K562 (cell line): ENCODE measurements at regions not wholly inside any gene's neighbourhood (a gene's known extent, or its start where the extent isn't known, plus 50 kb on each side); places are given as distances from the start of the nearest gene placed in this dataset.
A peak's percentile ranks its signal among the peaks of the same experiment; 100 is the strongest.

Experiments used
- BDP1 ChIP-seq: IDR thresholded peaks from 3 replicates; pipeline ENCODE4 v1.6.1; 2011; ENCODE audit not compliant: insufficient read length, insufficient read depth
- KAT8 ChIP-seq: fragments of 450-650 bp; IDR thresholded peaks from 2 replicates; pipeline ENCODE4 v1.6.1; 2016; ENCODE audit warnings: low read depth, mild to moderate bottlenecking
- LARP7 ChIP-seq: fragments of 450-650 bp; IDR thresholded peaks from 2 replicates; pipeline ENCODE4 v1.6.1; 2016
- NCOR1 ChIP-seq: fragments of 450-650 bp; IDR thresholded peaks from 2 replicates; pipeline ENCODE4 v1.6.1; 2016; ENCODE audit warnings: mild to moderate bottlenecking, moderate library complexity
- NFRKB ChIP-seq: fragments of 450-650 bp; IDR thresholded peaks from 2 replicates; pipeline ENCODE4 v1.6.1; 2016; ENCODE audit warnings: low read depth
- NKRF ChIP-seq: fragments of 450-650 bp; IDR thresholded peaks from 2 replicates; pipeline ENCODE4 v1.6.1; 2016; ENCODE audit warnings: borderline replicate concordance
- PRPF4 ChIP-seq: fragments of 200-400 bp; formaldehyde crosslinking; IDR thresholded peaks from one replicate; pipeline ENCODE4 v1.6.1; 2017; ENCODE audit warnings: low read length, low read depth, mild to moderate bottlenecking; ENCODE audit not compliant: insufficient read depth, poor library complexity, severe bottlenecking
- SLC30A9 ChIP-seq: fragments of 250-450 bp; sonication (Bioruptor Pico); IDR thresholded peaks from 2 replicates; pipeline ENCODE4 v1.8.0; 2022; ENCODE audit warnings: mild to moderate bottlenecking, moderate library complexity
- TFAM ChIP-seq: fragments of 250-450 bp; sonication (Bioruptor Pico); conservative IDR thresholded peaks from 2 replicates; pipeline ENCODE4 v1.5.0; 2021; ENCODE audit warnings: mild to moderate bottlenecking, moderate library complexity
- XRCC3 ChIP-seq: fragments of 450-650 bp; IDR thresholded peaks from 2 replicates; pipeline ENCODE4 v1.6.1; 2017; ENCODE audit warnings: mild to moderate bottlenecking, moderate library complexity
- ZBED1 ChIP-seq: IDR thresholded peaks from 2 replicates; pipeline ENCODE4 v1.6.1; 2014
- ZBTB33 ChIP-seq: sonication (generic); formaldehyde crosslinking; IDR thresholded peaks from 2 replicates; pipeline ENCODE4 v1.8.1; 2023; ENCODE audit warnings: mild to moderate bottlenecking, missing genetic modification reagents
- ZKSCAN3 ChIP-seq: fragments of 250-450 bp; sonication (Bioruptor Pico); IDR thresholded peaks from 2 replicates; pipeline ENCODE4 v1.4.0; 2020
- ZNF444 ChIP-seq: fragments of 250-450 bp; sonication (Bioruptor Pico); IDR thresholded peaks from 2 replicates; pipeline ENCODE4 v1.4.0; 2020; ENCODE audit warnings: mild to moderate bottlenecking, moderate library complexity
- TF ChIP-seq, protein P1 (sequence below): IDR thresholded peaks from 2 replicates; pipeline ENCODE4 v1.6.1; 2012; ENCODE audit warnings: low read depth, low read length, improper control_type of control experiment, borderline replicate concordance
- TF ChIP-seq, protein P2 (sequence below), 2 experiments: fragments of 450-650 bp; IDR thresholded peaks; 2 replicates each; pipeline ENCODE4 v1.6.1; 2016
- TF ChIP-seq, protein P3 (sequence below): fragments of 450-650 bp; IDR thresholded peaks from 2 replicates; pipeline ENCODE4 v1.6.1; 2016; ENCODE audit warnings: low read depth, mild to moderate bottlenecking, moderate library complexity
- TF ChIP-seq, protein P4 (sequence below): fragments of 450-650 bp; IDR thresholded peaks from 2 replicates; pipeline ENCODE4 v1.6.1; 2017; ENCODE audit warnings: mild to moderate bottlenecking, moderate library complexity
- TF ChIP-seq, protein P5 (sequence below): fragments of 250-450 bp; sonication (Bioruptor Pico); IDR thresholded peaks from 2 replicates; pipeline ENCODE4 v1.8.0; 2021; ENCODE audit warnings: mild to moderate bottlenecking, moderate library complexity

- TF ChIP-seq NKRF (no peak), ZNF444 (no peak), LARP7 (no peak), ZBED1 (no peak), PRPF4 (no peak), SLC30A9 (CRISPR knock-in tag) (no peak), NCOR1 (peak; percentile 75), NFRKB (no peak), ZBTB33 (CRISPR knock-in tag) (no peak), TFAM (CRISPR knock-in tag) (no peak), BDP1 (no peak), XRCC3 (no peak), KAT8 (no peak), ZKSCAN3 (CRISPR knock-in tag) (no peak)
- TF ChIP-seq, protein P1, sequence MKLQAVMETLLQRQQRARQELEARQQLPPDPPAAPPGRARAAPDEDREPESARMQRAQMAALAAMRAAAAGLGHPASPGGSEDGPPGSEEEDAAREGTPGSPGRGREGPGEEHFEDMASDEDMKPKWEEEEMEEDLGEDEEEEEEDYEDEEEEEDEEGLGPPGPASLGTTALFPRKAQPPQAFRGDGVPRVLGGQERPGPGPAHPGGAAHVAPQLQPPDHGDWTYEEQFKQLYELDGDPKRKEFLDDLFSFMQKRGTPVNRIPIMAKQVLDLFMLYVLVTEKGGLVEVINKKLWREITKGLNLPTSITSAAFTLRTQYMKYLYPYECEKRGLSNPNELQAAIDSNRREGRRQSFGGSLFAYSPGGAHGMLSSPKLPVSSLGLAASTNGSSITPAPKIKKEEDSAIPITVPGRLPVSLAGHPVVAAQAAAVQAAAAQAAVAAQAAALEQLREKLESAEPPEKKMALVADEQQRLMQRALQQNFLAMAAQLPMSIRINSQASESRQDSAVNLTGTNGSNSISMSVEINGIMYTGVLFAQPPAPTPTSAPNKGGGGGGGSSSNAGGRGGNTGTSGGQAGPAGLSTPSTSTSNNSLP = no peak
- TF ChIP-seq, protein P2, sequence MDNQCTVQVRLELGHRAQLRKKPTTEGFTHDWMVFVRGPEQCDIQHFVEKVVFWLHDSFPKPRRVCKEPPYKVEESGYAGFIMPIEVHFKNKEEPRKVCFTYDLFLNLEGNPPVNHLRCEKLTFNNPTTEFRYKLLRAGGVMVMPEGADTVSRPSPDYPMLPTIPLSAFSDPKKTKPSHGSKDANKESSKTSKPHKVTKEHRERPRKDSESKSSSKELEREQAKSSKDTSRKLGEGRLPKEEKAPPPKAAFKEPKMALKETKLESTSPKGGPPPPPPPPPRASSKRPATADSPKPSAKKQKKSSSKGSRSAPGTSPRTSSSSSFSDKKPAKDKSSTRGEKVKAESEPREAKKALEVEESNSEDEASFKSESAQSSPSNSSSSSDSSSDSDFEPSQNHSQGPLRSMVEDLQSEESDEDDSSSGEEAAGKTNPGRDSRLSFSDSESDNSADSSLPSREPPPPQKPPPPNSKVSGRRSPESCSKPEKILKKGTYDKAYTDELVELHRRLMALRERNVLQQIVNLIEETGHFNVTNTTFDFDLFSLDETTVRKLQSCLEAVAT (IDR thresholded peaks at IDR 0.05) = no peak; a peak in 1 of 4 replicates
- TF ChIP-seq, protein P3, sequence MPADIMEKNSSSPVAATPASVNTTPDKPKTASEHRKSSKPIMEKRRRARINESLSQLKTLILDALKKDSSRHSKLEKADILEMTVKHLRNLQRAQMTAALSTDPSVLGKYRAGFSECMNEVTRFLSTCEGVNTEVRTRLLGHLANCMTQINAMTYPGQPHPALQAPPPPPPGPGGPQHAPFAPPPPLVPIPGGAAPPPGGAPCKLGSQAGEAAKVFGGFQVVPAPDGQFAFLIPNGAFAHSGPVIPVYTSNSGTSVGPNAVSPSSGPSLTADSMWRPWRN = no peak
- TF ChIP-seq, protein P4, sequence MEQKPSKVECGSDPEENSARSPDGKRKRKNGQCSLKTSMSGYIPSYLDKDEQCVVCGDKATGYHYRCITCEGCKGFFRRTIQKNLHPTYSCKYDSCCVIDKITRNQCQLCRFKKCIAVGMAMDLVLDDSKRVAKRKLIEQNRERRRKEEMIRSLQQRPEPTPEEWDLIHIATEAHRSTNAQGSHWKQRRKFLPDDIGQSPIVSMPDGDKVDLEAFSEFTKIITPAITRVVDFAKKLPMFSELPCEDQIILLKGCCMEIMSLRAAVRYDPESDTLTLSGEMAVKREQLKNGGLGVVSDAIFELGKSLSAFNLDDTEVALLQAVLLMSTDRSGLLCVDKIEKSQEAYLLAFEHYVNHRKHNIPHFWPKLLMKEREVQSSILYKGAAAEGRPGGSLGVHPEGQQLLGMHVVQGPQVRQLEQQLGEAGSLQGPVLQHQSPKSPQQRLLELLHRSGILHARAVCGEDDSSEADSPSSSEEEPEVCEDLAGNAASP = no peak
- TF ChIP-seq, protein P5, sequence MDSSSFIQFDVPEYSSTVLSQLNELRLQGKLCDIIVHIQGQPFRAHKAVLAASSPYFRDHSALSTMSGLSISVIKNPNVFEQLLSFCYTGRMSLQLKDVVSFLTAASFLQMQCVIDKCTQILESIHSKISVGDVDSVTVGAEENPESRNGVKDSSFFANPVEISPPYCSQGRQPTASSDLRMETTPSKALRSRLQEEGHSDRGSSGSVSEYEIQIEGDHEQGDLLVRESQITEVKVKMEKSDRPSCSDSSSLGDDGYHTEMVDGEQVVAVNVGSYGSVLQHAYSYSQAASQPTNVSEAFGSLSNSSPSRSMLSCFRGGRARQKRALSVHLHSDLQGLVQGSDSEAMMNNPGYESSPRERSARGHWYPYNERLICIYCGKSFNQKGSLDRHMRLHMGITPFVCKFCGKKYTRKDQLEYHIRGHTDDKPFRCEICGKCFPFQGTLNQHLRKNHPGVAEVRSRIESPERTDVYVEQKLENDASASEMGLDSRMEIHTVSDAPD (CRISPR knock-in tag) = no peak
Measured at GRCh38 chr6:15907914-15908518, 220.9 kb upstream of the MYLIP start (continued).
